Glutamatergic neuron (in vitro differentiated cells): ENCODE measurements at regions not wholly inside any gene's neighbourhood (a gene's known extent, or its start where the extent isn't known, plus 50 kb on each side); places are given as distances from the start of the nearest gene placed in this dataset.

Source experiments
- DNase-seq: peaks from one replicate; pipeline ENCODE4 v3.0.0; 2022
- H3K27ac Mint-ChIP-seq: one replicate; pipeline ENCODE4 v1.8.0; 2020; ENCODE audit warnings: mild to moderate bottlenecking, mixed read lengths, inconsistent platforms; ENCODE audit not compliant: unreplicated experiment
- H3K27me3 Mint-ChIP-seq: one replicate; pipeline ENCODE4 v1.8.0; 2020; ENCODE audit warnings: mild to moderate bottlenecking, moderate library complexity, mixed read lengths, inconsistent platforms; ENCODE audit not compliant: unreplicated experiment
- H3K36me3 Mint-ChIP-seq: one replicate; pipeline ENCODE4 v1.8.0; 2020; ENCODE audit warnings: mild to moderate bottlenecking, mixed read lengths, inconsistent platforms; ENCODE audit not compliant: unreplicated experiment
- H3K4me1 Mint-ChIP-seq: one replicate; pipeline ENCODE4 v1.8.0; 2020; ENCODE audit warnings: mild to moderate bottlenecking, low read depth, mixed read lengths, inconsistent platforms; ENCODE audit not compliant: unreplicated experiment
- H3K4me3 Mint-ChIP-seq: one replicate; pipeline ENCODE4 v1.8.0; 2020; ENCODE audit warnings: mild to moderate bottlenecking, mixed read lengths, inconsistent platforms; ENCODE audit not compliant: unreplicated experiment
- H3K9me3 Mint-ChIP-seq: one replicate; pipeline ENCODE4 v1.8.0; 2020; ENCODE audit warnings: mild to moderate bottlenecking, moderate library complexity, mixed read lengths, inconsistent platforms; ENCODE audit not compliant: unreplicated experiment
- TF ChIP-seq, protein P1 (sequence below): fragments of 200-600 bp; sonication (generic); IDR thresholded peaks from one replicate; pipeline ENCODE4 v1.5.0; 2021; ENCODE audit not compliant: partially characterized antibody, unreplicated experiment

DNA sequence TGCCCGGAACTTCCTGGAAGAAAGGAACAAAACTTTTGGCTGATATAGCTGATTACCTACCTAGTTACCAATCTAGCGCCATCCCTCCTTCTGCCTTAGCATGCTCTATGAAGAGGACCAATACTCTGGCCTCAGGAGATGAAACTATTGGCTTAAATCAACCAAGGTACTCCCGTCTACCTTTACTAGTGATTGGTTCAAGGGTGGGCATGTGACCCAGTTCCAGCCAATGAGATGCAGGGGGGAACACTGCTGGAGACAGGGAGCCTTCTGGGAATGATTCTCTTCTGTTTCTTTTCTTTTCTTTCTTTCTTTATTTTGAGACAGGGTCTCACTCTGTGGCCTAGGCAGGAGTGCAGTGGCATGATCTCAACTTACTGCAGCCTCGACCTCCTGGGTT is 72.6 kb upstream of the CCDC167 start:
- no peaks in the 10 kb centered on the region for H3K27me3 Mint-ChIP-seq
- TF ChIP-seq, protein P1, sequence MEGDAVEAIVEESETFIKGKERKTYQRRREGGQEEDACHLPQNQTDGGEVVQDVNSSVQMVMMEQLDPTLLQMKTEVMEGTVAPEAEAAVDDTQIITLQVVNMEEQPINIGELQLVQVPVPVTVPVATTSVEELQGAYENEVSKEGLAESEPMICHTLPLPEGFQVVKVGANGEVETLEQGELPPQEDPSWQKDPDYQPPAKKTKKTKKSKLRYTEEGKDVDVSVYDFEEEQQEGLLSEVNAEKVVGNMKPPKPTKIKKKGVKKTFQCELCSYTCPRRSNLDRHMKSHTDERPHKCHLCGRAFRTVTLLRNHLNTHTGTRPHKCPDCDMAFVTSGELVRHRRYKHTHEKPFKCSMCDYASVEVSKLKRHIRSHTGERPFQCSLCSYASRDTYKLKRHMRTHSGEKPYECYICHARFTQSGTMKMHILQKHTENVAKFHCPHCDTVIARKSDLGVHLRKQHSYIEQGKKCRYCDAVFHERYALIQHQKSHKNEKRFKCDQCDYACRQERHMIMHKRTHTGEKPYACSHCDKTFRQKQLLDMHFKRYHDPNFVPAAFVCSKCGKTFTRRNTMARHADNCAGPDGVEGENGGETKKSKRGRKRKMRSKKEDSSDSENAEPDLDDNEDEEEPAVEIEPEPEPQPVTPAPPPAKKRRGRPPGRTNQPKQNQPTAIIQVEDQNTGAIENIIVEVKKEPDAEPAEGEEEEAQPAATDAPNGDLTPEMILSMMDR = no peak
- peaks cover 69% of the 10 kb centered on the region for H3K4me1 Mint-ChIP-seq
- H3K36me3 Mint-ChIP-seq = no peaks in the 10 kb centered on the region
- H3K27ac Mint-ChIP-seq = no peak overlapping the region
- DNase-seq = no peak
- H3K4me3 Mint-ChIP-seq = no peak overlapping the region
- peaks cover 14% of the 10 kb centered on the region for H3K9me3 Mint-ChIP-seq

DNA sequence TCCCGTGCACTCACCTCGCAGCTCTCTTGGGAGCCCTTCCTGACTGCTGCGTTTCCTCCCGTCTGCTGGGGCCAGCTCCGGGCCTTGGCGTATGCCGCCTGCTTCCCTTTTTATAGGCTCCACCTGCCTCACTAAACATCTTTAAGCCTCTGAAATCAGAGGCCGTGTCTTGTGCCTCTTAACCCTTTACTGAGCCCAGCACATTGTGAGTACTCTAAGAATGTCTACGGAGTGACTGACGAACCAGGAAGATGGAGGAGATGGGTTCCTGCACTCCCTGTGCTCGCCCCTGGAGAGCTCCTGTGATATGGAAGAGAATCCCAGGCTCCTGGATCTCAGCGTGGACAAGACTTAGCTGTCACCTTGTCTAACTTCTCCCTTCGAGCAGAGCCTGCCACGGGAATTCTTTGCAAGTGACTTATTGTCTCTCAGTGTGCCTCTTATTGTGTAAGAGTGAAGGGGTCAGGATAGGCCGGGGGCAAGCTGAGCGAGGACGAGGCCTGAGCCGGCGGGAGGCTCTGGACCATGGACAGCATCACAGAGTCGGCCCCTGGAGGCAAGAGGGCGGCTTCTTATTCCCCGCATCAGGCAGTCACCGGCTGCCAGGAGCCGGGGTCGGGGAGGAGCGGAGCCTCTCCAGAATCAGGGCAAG is 70.9 kb upstream of the CCDC167 start:
- H3K36me3 Mint-ChIP-seq = no peaks in the 10 kb centered on the region
- H3K27me3 Mint-ChIP-seq = peaks cover 10% of the 10 kb centered on the region
- H3K27ac Mint-ChIP-seq = peak overlapping the region; percentile 81
- peak; percentile 56 for DNase-seq
- peaks cover 70% of the 10 kb centered on the region for H3K4me1 Mint-ChIP-seq
- TF ChIP-seq, protein P1 = no peak
- H3K4me3 Mint-ChIP-seq = peak overlapping the region; percentile 69
- H3K9me3 Mint-ChIP-seq = peaks cover 21% of the 10 kb centered on the region

DNA sequence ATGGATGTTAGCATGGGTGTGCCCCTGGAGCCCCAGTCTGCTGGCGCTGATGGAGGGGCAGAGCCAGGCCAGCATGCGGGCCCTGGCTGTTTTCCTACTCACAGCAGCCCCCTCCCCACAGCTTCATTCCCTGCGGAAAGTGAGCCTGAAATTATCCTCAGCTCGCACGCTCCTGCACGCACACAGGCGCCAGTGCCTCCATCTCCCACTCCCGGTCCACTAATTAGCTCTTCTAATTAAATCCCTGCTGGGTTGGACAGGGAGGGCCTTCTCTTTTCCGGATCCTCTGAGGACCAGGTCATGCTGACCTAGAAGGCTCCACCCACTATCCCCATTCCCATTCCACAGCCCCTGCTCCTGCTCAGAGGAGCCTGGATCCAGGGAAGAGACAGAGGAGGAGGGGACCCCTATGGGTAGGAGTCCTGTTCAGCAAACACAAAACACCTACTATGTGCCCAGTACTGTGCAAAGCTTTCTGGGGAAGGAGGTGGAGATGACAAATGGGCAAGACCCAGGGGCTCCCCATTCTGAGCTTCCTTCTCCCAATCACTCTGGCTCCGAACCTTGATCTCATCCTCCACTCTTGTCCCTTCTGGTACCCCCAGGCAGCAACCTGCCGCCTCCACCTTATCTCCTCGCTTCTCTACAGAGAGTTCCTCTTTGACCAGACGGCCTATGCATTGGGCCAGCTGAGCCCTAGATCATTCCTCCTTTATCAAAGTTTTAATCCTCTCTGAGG is 70.2 kb upstream of the CCDC167 start:
- peaks cover 28% of the 10 kb centered on the region for H3K9me3 Mint-ChIP-seq
- TF ChIP-seq, protein P1 = no peak
- peak overlapping the region; percentile 81 for H3K27ac Mint-ChIP-seq
- H3K27me3 Mint-ChIP-seq = peaks cover 14% of the 10 kb centered on the region
- peak overlapping the region; percentile 69 for H3K4me3 Mint-ChIP-seq
- DNase-seq = peak; percentile 48
- no peaks in the 10 kb centered on the region for H3K36me3 Mint-ChIP-seq
- peaks cover 69% of the 10 kb centered on the region for H3K4me1 Mint-ChIP-seq

DNA sequence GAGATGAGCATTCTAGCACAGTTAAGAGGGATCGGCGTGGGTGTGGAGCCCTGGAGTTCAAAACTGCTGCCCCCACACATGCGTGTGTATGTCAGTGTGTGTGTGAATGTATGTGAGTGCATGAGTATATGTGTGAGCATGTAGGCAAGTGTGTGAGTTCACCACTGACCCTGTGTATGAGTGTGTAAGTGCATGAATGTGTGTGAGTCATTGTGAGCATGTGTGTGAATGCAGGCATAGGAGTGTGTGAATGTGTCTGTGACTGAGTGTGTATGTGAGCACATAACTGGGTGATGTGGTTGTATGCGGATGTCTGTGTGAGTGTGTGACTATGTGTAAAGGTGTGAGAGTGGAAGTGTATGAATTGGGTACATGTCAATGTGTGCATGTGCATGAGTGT is 69.6 kb upstream of the CCDC167 start:
- no peak for DNase-seq
- H3K36me3 Mint-ChIP-seq = no peaks in the 10 kb centered on the region
- H3K4me1 Mint-ChIP-seq = peaks cover 72% of the 10 kb centered on the region
- H3K27me3 Mint-ChIP-seq = peaks cover 19% of the 10 kb centered on the region
- H3K9me3 Mint-ChIP-seq = peaks cover 34% of the 10 kb centered on the region
- peak overlapping the region; percentile 64 for H3K27ac Mint-ChIP-seq
- H3K4me3 Mint-ChIP-seq = peak overlapping the region; percentile 45
- TF ChIP-seq, protein P1 = no peak

DNA sequence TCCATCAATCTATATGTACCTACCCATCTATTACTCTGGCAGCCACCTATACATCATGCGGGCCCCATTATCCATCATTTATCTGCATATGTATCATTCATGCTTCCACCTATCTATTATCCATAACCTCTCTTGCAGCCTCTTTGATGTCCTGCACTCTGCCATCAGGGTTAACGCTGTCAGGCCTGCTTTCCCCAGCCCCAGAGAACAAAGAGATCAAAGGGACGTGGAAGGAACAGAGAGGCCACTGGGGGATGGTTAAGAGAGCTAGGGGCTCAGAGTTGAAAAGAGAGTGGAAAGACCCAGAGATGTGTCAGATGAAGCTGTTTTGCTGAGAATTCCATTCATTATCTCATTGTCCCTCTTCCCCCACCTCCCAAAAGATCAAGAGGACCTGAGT is 67.3 kb upstream of the CCDC167 start:
- H3K27me3 Mint-ChIP-seq = peaks cover 23% of the 10 kb centered on the region
- TF ChIP-seq, protein P1 = no peak
- H3K27ac Mint-ChIP-seq = peak overlapping the region; percentile 96
- H3K36me3 Mint-ChIP-seq = no peaks in the 10 kb centered on the region
- DNase-seq = no peak
- peaks cover 38% of the 10 kb centered on the region for H3K9me3 Mint-ChIP-seq
- peaks cover 73% of the 10 kb centered on the region for H3K4me1 Mint-ChIP-seq
- peak overlapping the region; percentile 86 for H3K4me3 Mint-ChIP-seq
